ENCODE measurements at regions not wholly inside any gene's neighbourhood (a gene's known extent, or its start where the extent isn't known, plus 50 kb on each side); places are given as distances from the start of the nearest gene placed in this dataset.

GRCh38 chr13:102935896-102936321 lies 90.1 kb downstream of the ERCC5 start:
- TF ChIP-seq ZFX (IDR thresholded peaks at IDR 0.05; ENCODE audit: borderline replicate concordance) (no peak), CTCF (IDR thresholded peaks at IDR 0.05) (no peak)
- H3K27ac ChIP-seq, result no peak overlapping the region

DNA sequence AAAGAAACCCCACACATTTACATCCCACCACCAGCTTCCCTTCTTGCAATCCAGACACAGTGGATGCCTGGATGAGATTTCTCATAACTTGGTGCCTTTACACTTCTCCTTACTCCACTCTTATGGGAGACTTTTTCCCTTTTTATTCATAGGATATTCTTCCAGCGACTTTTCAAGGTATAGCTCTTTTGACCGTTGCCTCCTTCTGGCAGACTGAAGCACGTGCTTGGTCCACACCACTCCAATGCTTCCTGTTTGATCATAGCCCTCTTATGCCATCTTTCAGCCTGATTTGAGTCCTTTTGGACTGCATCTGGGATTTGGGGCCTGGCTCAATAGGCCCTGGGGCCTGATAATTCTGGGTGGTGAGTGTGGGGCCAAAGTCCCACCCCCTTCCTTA lies 87.7 kb downstream of the ERCC5 start:
- no peak overlapping the region for H3K27ac ChIP-seq
- TF ChIP-seq CTCF (IDR thresholded peaks at IDR 0.05) (no peak), ZFX (IDR thresholded peaks at IDR 0.05; ENCODE audit: borderline replicate concordance) (no peak)

DNA sequence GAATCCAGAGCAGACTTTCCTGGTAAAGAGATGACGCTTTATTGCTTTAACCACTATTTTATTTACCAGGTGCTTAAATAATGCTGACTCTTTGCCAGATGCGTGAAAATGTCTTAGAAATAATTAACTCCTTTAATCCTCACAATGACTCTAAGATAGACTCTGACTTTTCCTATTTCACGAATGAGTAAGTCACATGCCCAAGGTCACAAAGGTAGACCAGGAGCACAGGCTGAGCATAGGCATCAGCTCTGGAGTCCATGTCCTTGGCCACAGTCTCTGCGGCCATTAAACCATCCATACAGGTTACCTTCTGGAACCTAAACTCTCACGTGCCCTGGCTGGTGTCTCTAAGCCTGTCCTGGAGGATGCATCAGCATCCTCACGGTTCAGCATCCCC lies 87.3 kb downstream of the ERCC5 start:
- H3K27ac ChIP-seq, result no peak overlapping the region
- TF ChIP-seq ZFX (IDR thresholded peaks at IDR 0.05; ENCODE audit: borderline replicate concordance) (no peak), CTCF (IDR thresholded peaks at IDR 0.05) (no peak)

GRCh38 chr13:102932331-102932730 lies 86.5 kb downstream of the ERCC5 start:
- H3K27ac ChIP-seq, result no peak overlapping the region
- TF ChIP-seq CTCF (IDR thresholded peaks at IDR 0.05), result no peak

DNA sequence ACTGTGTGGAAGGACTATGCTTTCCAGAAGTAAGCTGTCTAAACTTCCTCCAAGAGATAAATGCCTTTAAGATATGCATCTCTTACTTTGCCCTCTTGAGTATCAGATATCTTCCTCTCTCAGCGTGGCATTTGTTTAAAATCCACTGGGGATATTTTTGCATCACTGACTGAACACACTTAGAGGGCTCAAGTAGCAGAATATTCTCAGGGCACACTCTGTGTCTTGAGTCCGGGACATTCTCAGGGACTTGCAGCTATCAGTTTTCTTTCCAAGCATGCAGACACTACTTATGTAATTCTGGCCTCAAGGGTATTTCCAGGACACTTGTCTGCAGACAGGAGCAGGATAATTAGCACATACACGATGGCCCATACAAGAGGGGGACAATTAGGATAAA lies 84.7 kb downstream of the ERCC5 start:
- TF ChIP-seq ZFX (IDR thresholded peaks at IDR 0.05; ENCODE audit: borderline replicate concordance) (no peak), CTCF (IDR thresholded peaks at IDR 0.05) (no peak)
- no peak overlapping the region for H3K27ac ChIP-seq

DNA sequence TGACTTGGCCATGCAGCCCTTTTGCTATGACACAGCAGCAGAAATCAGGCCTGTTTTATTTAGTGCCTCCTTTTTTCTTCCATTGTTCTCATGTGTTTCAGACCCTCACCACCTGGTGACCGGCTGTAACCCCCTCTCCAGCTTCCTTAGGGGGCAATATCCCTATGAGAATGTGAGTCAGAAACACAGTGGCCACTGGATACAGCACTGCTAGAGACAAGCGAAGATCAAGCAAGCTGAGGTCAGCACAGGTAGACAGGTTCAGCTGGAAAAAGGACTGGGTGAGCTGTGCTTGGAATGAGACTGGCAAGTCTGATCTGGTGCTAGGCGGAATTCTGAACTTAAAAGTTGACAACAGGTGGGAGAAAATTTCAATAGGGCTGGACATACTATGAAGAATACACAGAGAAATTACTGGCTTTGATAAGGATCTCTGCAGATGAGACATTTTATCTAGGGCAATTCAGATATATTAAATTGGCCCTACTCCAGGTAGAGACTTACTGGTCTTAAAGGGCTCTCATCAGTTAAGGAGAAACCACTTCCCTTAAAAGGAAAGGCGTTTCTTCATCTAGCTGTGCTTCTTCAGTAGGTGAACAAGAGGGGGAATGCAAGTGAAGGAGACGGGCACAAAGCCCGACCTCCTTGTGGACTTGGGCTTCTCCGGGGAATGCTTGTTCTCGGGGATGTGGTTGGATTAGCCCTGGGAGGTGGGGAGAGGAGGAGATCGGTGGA lies 83.3 kb downstream of the ERCC5 start:
- no peak overlapping the region for H3K27ac ChIP-seq
- TF ChIP-seq CTCF (IDR thresholded peaks at IDR 0.05) (no peak), ZFX (IDR thresholded peaks at IDR 0.05; ENCODE audit: borderline replicate concordance) (no peak)

Measured in 22Rv1 (cell line).